ENCODE measurements at regions not wholly inside any gene's neighbourhood (a gene's known extent, or its start where the extent isn't known, plus 50 kb on each side); places are given as distances from the start of the nearest gene placed in this dataset.

DNA sequence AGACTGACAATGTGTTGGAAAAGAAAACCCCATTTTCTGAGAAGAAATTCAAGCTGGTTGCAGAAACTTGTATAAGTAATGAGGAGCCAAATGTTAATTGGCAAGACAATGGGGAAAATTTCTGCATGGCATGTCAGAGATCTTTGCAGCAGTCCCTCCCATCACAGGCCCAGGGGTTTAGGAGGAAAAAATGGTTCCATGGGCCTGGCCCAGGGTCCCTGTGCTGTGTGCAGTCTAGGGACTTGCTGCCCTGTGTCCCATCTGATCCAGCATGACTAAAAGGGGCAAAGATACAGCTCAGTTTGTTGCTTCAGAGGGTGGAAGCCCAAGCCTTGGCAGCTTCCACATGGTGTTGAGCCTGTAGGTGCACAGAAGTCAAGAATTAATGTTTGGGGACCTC lies 440.3 kb upstream of the TPK1 start:
- Histone ChIP-seq H3K4me1 (no peaks in the 10 kb centered on the region), H3K9me3 (no peaks in the 10 kb centered on the region), H3K36me3 (no peaks in the 10 kb centered on the region), H3K4me3 (no peak overlapping the region), H3K27ac (no peak overlapping the region), H3K27me3 (no peaks in the 10 kb centered on the region)
- no peak for DNase-seq
- no peak for ATAC-seq
- intact Hi-C loops (cut with DNase I), result no loop called here
- TF ChIP-seq, protein P1, sequence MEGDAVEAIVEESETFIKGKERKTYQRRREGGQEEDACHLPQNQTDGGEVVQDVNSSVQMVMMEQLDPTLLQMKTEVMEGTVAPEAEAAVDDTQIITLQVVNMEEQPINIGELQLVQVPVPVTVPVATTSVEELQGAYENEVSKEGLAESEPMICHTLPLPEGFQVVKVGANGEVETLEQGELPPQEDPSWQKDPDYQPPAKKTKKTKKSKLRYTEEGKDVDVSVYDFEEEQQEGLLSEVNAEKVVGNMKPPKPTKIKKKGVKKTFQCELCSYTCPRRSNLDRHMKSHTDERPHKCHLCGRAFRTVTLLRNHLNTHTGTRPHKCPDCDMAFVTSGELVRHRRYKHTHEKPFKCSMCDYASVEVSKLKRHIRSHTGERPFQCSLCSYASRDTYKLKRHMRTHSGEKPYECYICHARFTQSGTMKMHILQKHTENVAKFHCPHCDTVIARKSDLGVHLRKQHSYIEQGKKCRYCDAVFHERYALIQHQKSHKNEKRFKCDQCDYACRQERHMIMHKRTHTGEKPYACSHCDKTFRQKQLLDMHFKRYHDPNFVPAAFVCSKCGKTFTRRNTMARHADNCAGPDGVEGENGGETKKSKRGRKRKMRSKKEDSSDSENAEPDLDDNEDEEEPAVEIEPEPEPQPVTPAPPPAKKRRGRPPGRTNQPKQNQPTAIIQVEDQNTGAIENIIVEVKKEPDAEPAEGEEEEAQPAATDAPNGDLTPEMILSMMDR (IDR thresholded peaks at IDR 0.05), result no peak

- peak; percentile 36 for ATAC-seq
Observed at GRCh38 chr7:145269418-145270161, 433.7 kb upstream of the TPK1 start.

GRCh38 chr7:145265180-145265579 lies 429.3 kb upstream of the TPK1 start:
- no peaks in the 10 kb centered on the region for H3K9me3 ChIP-seq
- H3K27me3 ChIP-seq, result no peaks in the 10 kb centered on the region
- H3K4me1 ChIP-seq, result no peaks in the 10 kb centered on the region
- no peak overlapping the region for H3K27ac ChIP-seq
- DNase-seq (no peak), ATAC-seq (no peak)
- intact Hi-C loops (cut with DNase I), result no loop called here
- no peak overlapping the region for H3K4me3 ChIP-seq
- H3K36me3 ChIP-seq, result no peaks in the 10 kb centered on the region
- TF ChIP-seq, protein P1 (IDR thresholded peaks at IDR 0.05), result no peak

More at GRCh38 chr7:145269418-145270161, 433.7 kb upstream of the TPK1 start:
- no peaks in the 10 kb centered on the region for H3K27me3 ChIP-seq
- no peaks in the 10 kb centered on the region for H3K9me3 ChIP-seq
- no peaks in the 10 kb centered on the region for H3K36me3 ChIP-seq
- intact Hi-C loops (cut with DNase I), result no loop called here
- DNase-seq, result no peak
- H3K4me3 ChIP-seq, result no peak overlapping the region
- TF ChIP-seq, protein P1 (IDR thresholded peaks at IDR 0.05), result no peak
- no peaks in the 10 kb centered on the region for H3K4me1 ChIP-seq
- no peak overlapping the region for H3K27ac ChIP-seq

GRCh38 chr7:145263886-145264285 lies 428.0 kb upstream of the TPK1 start:
- Histone ChIP-seq H3K4me1 (no peaks in the 10 kb centered on the region), H3K36me3 (no peaks in the 10 kb centered on the region), H3K4me3 (no peak overlapping the region), H3K27me3 (no peaks in the 10 kb centered on the region), H3K27ac (no peak overlapping the region), H3K9me3 (no peaks in the 10 kb centered on the region)
- no peak for DNase-seq
- intact Hi-C loops (cut with DNase I), result no loop called here
- TF ChIP-seq, protein P1 (IDR thresholded peaks at IDR 0.05), result no peak
- ATAC-seq, result no peak

- no peak for DNase-seq
Observed at GRCh38 chr7:145252031-145252430, 416.2 kb upstream of the TPK1 start.

More at GRCh38 chr7:145252031-145252430, 416.2 kb upstream of the TPK1 start:
- ATAC-seq, result no peak
- no peaks in the 10 kb centered on the region for H3K36me3 ChIP-seq
- no peaks in the 10 kb centered on the region for H3K4me1 ChIP-seq
- no peak overlapping the region for H3K4me3 ChIP-seq
- no peaks in the 10 kb centered on the region for H3K9me3 ChIP-seq
- H3K27ac ChIP-seq, result no peak overlapping the region
- intact Hi-C loops (cut with DNase I), result no loop called here
- TF ChIP-seq, protein P1 (IDR thresholded peaks at IDR 0.05), result no peak
- H3K27me3 ChIP-seq, result no peaks in the 10 kb centered on the region

Measured in upper lobe of right lung (tissue), 1 donor.